BE2C (cell line): ENCODE measurements at regions not wholly inside any gene's neighbourhood (a gene's known extent, or its start where the extent isn't known, plus 50 kb on each side); places are given as distances from the start of the nearest gene placed in this dataset.

Experiments
- DNase-seq: peaks from one replicate; pipeline ENCODE4 v3.0.0-alpha.2; 2020
- H3K27me3 ChIP-seq: fragments of 250-450 bp; sonication (Bioruptor Pico); 2 replicates; pipeline ENCODE4 v1.5.1; 2020; ENCODE audit warnings: mild to moderate bottlenecking
- H3K36me3 ChIP-seq: fragments of 250-450 bp; sonication (Bioruptor Pico); 2 replicates; pipeline ENCODE4 v1.5.1; 2020; ENCODE audit warnings: mild to moderate bottlenecking
- H3K4me1 ChIP-seq: fragments of 250-450 bp; sonication (Bioruptor Pico); 2 replicates; pipeline ENCODE4 v1.5.1; 2020
- H3K4me3 ChIP-seq: 2 replicates; pipeline ENCODE4 v1.5.1; 2011; ENCODE audit warnings: low read depth, low read length
- H3K9me3 ChIP-seq: fragments of 250-450 bp; sonication (Bioruptor Pico); 2 replicates; pipeline ENCODE4 v1.5.1; 2020
- TF ChIP-seq, protein P1 (sequence below): IDR thresholded peaks from 2 replicates; pipeline ENCODE4 v1.5.1; 2012; ENCODE audit warnings: mild to moderate bottlenecking, low read depth, low read length

DNA sequence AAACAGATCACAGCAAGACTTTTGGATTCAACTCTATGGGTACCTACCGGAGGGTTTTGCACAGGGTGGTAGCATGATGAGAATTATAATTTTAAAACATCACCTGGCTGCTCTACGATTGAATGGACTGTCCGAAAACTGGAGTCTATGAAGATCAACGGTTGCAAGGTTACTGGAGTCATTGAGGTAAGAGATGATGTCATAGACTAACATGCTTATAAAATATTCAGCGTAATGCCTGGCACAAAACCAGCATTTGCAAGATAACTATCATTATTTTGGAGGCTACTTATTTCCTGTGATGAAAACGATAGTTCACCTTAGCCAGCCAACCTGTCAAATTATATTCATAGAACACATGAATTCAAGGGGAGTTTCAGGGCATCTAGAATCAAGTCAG, 580.6 kb upstream of the TBX3 start:
- no peak for DNase-seq
- no peaks in the 10 kb centered on the region for H3K9me3 ChIP-seq
- no peaks in the 10 kb centered on the region for H3K36me3 ChIP-seq
- H3K27me3 ChIP-seq = no peaks in the 10 kb centered on the region
- no peaks in the 10 kb centered on the region; the same call in 1 of the 2 replicates for H3K4me1 ChIP-seq
- TF ChIP-seq, protein P1, sequence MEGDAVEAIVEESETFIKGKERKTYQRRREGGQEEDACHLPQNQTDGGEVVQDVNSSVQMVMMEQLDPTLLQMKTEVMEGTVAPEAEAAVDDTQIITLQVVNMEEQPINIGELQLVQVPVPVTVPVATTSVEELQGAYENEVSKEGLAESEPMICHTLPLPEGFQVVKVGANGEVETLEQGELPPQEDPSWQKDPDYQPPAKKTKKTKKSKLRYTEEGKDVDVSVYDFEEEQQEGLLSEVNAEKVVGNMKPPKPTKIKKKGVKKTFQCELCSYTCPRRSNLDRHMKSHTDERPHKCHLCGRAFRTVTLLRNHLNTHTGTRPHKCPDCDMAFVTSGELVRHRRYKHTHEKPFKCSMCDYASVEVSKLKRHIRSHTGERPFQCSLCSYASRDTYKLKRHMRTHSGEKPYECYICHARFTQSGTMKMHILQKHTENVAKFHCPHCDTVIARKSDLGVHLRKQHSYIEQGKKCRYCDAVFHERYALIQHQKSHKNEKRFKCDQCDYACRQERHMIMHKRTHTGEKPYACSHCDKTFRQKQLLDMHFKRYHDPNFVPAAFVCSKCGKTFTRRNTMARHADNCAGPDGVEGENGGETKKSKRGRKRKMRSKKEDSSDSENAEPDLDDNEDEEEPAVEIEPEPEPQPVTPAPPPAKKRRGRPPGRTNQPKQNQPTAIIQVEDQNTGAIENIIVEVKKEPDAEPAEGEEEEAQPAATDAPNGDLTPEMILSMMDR = no peak
- H3K4me3 ChIP-seq = no peak overlapping the region

DNA sequence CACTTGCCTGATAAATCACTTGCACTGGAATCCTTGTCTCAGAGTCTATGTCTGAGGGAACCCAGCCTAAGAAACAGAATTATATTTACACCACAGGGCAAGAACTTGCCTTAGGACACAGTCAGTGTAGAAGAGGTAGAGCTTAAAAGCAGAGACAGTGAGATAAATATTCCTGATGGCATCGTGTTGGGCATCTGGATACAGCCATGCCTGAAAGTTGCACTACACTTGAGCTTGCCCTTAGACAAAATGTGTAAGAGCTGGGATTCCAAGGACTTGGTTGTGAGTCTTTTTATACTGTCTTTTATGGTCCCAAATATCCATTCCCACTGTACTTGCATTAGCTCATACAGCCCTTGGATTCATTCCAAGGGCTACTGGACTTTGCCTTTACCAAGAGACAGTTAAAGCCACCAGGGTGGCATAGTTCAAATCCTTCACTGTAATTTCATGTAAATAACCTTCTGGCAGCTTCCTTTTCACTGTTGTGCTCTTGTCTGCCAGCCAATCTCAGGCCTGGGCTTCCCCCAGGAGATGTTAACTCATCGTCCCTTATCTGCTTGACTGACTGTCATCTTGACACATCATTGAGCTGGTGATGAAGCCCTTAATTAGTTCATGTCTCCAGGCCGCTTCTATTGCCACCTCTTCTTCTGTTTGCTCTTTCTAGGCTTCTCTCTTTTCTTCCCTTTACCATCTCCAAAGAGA, 577.9 kb upstream of the TBX3 start:
- no peaks in the 10 kb centered on the region for H3K9me3 ChIP-seq
- TF ChIP-seq, protein P1 = no peak
- H3K4me1 ChIP-seq = no peaks in the 10 kb centered on the region; the same call in 1 of the 2 replicates
- no peak for DNase-seq
- H3K36me3 ChIP-seq = no peaks in the 10 kb centered on the region
- H3K27me3 ChIP-seq = no peaks in the 10 kb centered on the region
- H3K4me3 ChIP-seq = no peak overlapping the region

DNA sequence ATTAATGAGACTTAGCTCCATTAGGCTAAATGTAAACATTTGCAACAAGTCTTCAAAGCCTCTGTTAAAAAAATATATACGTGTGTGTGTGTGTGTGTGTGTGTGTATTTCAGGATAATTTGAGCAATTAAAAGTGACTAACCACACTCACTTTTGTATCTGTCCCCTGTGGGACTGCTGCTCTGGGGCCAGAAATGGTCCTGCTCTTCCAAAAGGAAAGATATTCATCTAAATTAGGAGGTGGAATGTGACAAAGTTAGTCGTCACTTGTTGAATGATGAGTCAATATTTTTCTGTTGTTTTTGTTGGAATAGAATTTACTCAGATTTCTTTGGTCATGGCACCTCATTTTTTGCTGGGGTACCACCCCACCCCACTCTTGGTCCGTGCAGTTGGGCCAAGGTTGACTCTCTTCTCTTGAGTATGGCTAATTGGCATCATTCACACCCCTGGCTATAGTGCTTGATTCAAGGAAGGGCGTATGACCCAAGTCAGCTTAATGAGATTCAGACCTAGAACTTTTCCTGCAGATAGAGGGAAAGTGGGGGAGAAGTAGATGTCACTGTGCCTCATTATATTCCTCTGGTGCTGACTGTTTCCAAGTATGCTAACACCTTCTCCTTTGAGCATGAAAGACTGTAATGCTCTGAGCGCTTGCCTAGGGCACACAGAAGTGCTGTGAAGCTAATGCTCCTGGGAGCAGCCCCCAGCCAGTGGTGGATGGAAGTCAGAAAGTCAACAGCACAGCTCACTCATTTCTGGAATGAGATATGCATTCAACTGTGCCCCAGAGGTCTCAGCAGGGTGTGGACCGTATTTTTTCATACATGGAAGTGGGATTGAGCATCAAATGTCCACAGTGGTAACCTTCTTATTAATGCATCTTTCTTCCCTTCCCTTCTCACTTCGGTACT, 577.0 kb upstream of the TBX3 start:
- DNase-seq = no peak
- no peaks in the 10 kb centered on the region for H3K9me3 ChIP-seq
- H3K36me3 ChIP-seq = no peaks in the 10 kb centered on the region
- no peak overlapping the region for H3K4me3 ChIP-seq
- H3K4me1 ChIP-seq = no peaks in the 10 kb centered on the region; the same call in 1 of the 2 replicates
- TF ChIP-seq, protein P1 = no peak
- H3K27me3 ChIP-seq = no peaks in the 10 kb centered on the region

DNA sequence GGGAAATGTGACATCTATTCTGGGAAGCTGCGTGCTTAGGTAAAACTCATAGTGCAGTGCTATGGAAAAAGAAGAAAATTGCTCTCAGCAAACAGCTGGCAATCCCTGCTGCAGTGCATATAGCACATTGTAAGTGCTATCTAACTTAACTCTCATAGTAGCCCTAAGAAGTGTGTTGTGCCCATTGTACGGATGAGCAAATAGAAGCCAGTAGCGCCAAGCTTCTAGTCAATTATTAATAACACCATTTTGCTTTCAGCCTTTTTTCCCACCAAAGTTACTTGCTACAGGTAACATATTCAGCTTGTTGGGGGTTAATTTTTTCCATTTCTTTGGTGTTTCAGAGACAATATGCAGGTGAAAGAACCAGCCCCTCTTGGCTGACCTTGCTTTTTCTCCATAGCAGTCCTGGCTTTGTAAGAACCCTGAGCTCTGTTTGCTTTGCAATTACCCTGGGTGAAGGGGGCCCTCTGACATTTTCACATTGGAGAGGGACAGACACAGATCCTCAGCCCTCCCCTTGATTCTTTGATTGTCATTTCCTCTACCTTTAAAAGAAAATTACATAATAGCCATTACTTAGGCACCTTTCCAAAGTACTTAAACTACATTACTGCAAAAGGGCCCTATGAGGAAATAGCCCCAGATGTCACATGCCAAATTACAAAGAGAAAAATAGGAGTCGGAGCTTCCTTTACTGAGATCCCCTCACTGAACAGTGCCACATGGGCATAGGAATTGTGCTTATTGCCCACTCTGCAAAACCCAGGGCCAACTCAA, 576.2 kb upstream of the TBX3 start:
- TF ChIP-seq, protein P1 = no peak
- peaks cover 4% of the 10 kb centered on the region for H3K4me1 ChIP-seq
- no peaks in the 10 kb centered on the region for H3K36me3 ChIP-seq
- no peak overlapping the region for H3K4me3 ChIP-seq
- no peaks in the 10 kb centered on the region for H3K27me3 ChIP-seq
- no peaks in the 10 kb centered on the region for H3K9me3 ChIP-seq
- DNase-seq = no peak

DNA sequence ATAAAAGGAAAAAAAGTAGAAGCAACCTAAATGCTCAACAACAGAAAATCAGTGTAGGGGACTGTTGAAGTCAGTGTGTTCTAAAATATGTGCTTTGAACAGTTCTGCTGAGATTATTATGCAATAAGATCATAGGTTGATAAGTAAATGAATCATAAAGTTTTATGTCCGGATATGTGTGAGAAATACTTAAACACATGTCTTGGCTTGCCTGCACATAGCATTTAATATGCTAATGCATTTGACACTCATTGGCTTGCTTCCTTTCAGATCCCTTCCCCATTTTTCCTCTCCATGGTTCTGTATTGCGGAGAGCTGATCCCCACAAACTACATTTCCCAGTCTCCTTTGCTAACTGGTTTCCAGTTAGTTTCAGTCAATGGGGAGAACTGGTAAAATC, 573.8 kb upstream of the TBX3 start:
- DNase-seq = no peak
- no peaks in the 10 kb centered on the region for H3K27me3 ChIP-seq
- peaks cover 10% of the 10 kb centered on the region for H3K4me1 ChIP-seq
- TF ChIP-seq, protein P1 = no peak
- no peak overlapping the region for H3K4me3 ChIP-seq
- H3K9me3 ChIP-seq = no peaks in the 10 kb centered on the region
- H3K36me3 ChIP-seq = no peaks in the 10 kb centered on the region
